ENCODE measurements at regions not wholly inside any gene's neighbourhood (a gene's known extent, or its start where the extent isn't known, plus 50 kb on each side); places are given as distances from the start of the nearest gene placed in this dataset.

DNA sequence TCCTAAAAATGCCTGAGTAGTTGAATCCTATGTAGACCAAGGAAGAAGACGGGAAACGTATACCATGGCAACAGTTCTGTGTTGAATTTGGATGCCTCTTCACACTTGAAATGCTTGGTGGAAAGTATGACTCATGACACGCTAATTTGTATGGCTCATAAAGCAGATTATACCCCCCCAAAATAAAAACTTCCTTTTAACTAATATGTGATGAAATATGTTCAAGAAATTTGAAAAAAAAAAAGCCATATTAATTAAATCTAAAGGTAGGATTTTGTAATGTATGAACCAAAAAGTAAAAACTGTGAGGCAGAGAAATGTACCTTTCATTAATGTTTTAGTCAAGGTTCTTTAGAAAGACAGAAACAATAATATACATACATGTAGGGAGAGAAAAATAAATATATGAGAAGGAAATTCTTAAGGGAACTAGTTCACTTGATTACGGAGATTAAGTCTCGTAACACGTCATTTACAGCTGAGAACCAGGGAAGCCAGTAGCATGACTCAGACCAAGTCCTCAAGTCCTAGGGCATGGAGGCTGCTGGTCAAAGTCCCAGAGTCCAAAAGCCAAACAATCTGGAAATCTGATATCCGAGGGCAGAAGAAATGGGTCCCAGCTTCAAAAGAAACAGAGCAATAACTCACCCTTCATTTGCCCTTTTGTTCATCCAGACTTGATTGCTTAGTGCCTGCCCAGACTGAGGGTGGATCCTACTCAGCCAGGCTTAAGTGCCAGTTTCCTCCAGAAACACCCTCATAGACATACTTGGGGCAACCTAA lies 485.1 kb downstream of the SEMA3D start:
- H3K4me1 ChIP-seq (ENCODE audit: insufficient read depth, low read length, poor library complexity, severe bottlenecking): no peaks in the 10 kb centered on the region
- intact Hi-C loops (cut with micrococcal nuclease; ENCODE audit: unreplicated experiment): no loop called here
- H3K4me3 ChIP-seq (ENCODE audit: low read depth, low read length, poor library complexity, severe bottlenecking): no peak overlapping the region
- no peaks in the 10 kb centered on the region for H3K9me2 ChIP-seq (ENCODE audit: insufficient read depth, low read length)
- no peaks in the 10 kb centered on the region for H3K9me3 ChIP-seq (ENCODE audit: low read length)
- no peak overlapping the region for H3K4me2 ChIP-seq (ENCODE audit: low read length)
- H3K27ac ChIP-seq (ENCODE audit: low read depth, low read length, poor library complexity, severe bottlenecking): no peak overlapping the region
- no peaks in the 10 kb centered on the region for H3K79me2 ChIP-seq (ENCODE audit: insufficient read depth, low read depth, low read length)
- ChIA-PET POLR2A (no interaction called here), CTCF (ENCODE audit: unreplicated experiment) (no interaction called here)
- no peak for DNase-seq (ENCODE audit: low spot score)
- H3K36me3 ChIP-seq (ENCODE audit: insufficient read depth, low read length): no peaks in the 10 kb centered on the region
- BruUV-seq (replicated peaks): no TSS peak
- TF ChIP-seq EZH2phosphoT487 (IDR thresholded peaks at IDR 0.05; ENCODE audit: borderline replicate concordance, low read depth, low read length): no peak
- TF ChIP-seq, protein P1, sequence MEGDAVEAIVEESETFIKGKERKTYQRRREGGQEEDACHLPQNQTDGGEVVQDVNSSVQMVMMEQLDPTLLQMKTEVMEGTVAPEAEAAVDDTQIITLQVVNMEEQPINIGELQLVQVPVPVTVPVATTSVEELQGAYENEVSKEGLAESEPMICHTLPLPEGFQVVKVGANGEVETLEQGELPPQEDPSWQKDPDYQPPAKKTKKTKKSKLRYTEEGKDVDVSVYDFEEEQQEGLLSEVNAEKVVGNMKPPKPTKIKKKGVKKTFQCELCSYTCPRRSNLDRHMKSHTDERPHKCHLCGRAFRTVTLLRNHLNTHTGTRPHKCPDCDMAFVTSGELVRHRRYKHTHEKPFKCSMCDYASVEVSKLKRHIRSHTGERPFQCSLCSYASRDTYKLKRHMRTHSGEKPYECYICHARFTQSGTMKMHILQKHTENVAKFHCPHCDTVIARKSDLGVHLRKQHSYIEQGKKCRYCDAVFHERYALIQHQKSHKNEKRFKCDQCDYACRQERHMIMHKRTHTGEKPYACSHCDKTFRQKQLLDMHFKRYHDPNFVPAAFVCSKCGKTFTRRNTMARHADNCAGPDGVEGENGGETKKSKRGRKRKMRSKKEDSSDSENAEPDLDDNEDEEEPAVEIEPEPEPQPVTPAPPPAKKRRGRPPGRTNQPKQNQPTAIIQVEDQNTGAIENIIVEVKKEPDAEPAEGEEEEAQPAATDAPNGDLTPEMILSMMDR (conservative IDR thresholded peaks at IDR 0.05; ENCODE audit: low read length): no peak
- H4K20me1 ChIP-seq (ENCODE audit: insufficient read depth, low read length): no peaks in the 10 kb centered on the region
- no peak overlapping the region for H2AFZ ChIP-seq (ENCODE audit: low read length)

DNA sequence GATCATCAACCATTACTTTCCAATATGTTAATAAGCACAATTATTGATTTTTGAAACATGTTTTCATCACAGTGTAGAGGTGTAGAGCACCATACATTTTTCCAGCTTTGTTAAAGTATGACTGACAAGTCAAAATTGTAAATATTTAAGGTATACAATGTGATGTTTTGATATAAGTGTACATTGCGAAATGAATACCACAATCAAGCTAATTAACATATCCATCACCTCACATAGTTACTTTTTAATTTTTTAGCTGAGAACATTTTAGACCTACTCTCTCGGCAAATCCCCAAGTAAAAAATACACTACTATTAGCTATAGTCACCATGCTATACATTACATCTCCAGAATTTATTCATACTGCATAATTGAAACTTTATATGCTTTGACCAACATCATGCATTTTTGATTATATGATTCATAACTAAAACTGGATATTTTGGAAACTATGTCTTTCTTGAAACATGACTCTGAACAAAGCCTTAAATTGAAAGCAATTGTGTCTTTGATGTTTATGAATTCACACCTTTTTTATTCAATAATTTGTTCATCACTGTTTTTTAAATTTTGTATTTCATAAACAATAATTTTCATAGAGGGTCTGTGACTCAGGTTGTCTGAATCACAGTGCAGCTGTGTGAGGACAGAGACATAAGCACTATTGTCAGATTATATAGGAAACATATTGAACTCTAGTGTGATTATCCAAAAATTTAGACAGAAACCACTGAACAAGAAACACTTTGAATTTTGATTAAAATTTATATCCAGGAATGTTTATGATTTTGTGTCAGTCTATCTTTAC lies 486.1 kb downstream of the SEMA3D start:
- no peak for DNase-seq (ENCODE audit: low spot score)
- no peak overlapping the region for H2AFZ ChIP-seq (ENCODE audit: low read length)
- H3K9me2 ChIP-seq (ENCODE audit: insufficient read depth, low read length): no peaks in the 10 kb centered on the region
- intact Hi-C loops (cut with micrococcal nuclease; ENCODE audit: unreplicated experiment): no loop called here
- H3K4me3 ChIP-seq (ENCODE audit: low read depth, low read length, poor library complexity, severe bottlenecking): no peak overlapping the region
- BruUV-seq (replicated peaks): no TSS peak
- H3K9me3 ChIP-seq (ENCODE audit: low read length): no peaks in the 10 kb centered on the region
- TF ChIP-seq EZH2phosphoT487 (IDR thresholded peaks at IDR 0.05; ENCODE audit: borderline replicate concordance, low read depth, low read length): no peak
- TF ChIP-seq, protein P1 (conservative IDR thresholded peaks at IDR 0.05; ENCODE audit: low read length): no peak
- no peak overlapping the region for H3K4me2 ChIP-seq (ENCODE audit: low read length)
- ChIA-PET POLR2A (no interaction called here), CTCF (ENCODE audit: unreplicated experiment) (no interaction called here)
- no peaks in the 10 kb centered on the region for H3K4me1 ChIP-seq (ENCODE audit: insufficient read depth, low read length, poor library complexity, severe bottlenecking)
- no peaks in the 10 kb centered on the region for H3K79me2 ChIP-seq (ENCODE audit: insufficient read depth, low read depth, low read length)
- no peak overlapping the region for H3K27ac ChIP-seq (ENCODE audit: low read depth, low read length, poor library complexity, severe bottlenecking)
- no peaks in the 10 kb centered on the region for H4K20me1 ChIP-seq (ENCODE audit: insufficient read depth, low read length)
- H3K36me3 ChIP-seq (ENCODE audit: insufficient read depth, low read length): no peaks in the 10 kb centered on the region

DNA sequence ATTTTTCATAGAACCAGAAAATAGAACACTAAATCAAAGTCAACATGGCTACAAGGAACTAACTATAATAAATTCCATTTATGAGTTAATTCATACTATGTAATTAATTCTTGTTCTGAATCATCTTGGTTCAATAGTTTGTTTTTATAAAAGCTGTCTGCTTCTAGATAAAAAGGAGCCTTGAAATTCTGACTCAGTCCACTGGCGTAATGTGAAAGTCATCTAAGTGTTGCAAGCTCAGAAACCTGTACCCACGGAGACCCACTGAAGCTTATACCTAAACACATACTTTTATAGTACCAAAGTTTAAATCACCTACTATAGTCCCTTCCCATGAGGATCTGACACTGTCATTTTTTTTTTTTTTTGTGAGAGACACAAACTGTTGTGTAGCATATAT lies 489.4 kb downstream of the SEMA3D start:
- no peaks in the 10 kb centered on the region for H4K20me1 ChIP-seq (ENCODE audit: insufficient read depth, low read length)
- H2AFZ ChIP-seq (ENCODE audit: low read length): no peak overlapping the region
- TF ChIP-seq EZH2phosphoT487 (IDR thresholded peaks at IDR 0.05; ENCODE audit: borderline replicate concordance, low read depth, low read length): no peak
- TF ChIP-seq, protein P1 (conservative IDR thresholded peaks at IDR 0.05; ENCODE audit: low read length): no peak
- H3K4me3 ChIP-seq (ENCODE audit: low read depth, low read length, poor library complexity, severe bottlenecking): no peak overlapping the region
- intact Hi-C loops (cut with micrococcal nuclease; ENCODE audit: unreplicated experiment): no loop called here
- ChIA-PET CTCF (ENCODE audit: unreplicated experiment) (no interaction called here), POLR2A (no interaction called here)
- no peak for DNase-seq (ENCODE audit: low spot score)
- no peaks in the 10 kb centered on the region for H3K36me3 ChIP-seq (ENCODE audit: insufficient read depth, low read length)
- no TSS peak for BruUV-seq (replicated peaks)
- no peaks in the 10 kb centered on the region for H3K79me2 ChIP-seq (ENCODE audit: insufficient read depth, low read depth, low read length)
- no peaks in the 10 kb centered on the region for H3K9me2 ChIP-seq (ENCODE audit: insufficient read depth, low read length)
- H3K9me3 ChIP-seq (ENCODE audit: low read length): no peaks in the 10 kb centered on the region
- no peak overlapping the region for H3K4me2 ChIP-seq (ENCODE audit: low read length)
- H3K27ac ChIP-seq (ENCODE audit: low read depth, low read length, poor library complexity, severe bottlenecking): no peak overlapping the region
- H3K4me1 ChIP-seq (ENCODE audit: insufficient read depth, low read length, poor library complexity, severe bottlenecking): no peaks in the 10 kb centered on the region
